ENCODE measurements at regions not wholly inside any gene's neighbourhood (a gene's known extent, or its start where the extent isn't known, plus 50 kb on each side); places are given as distances from the start of the nearest gene placed in this dataset.

DNA sequence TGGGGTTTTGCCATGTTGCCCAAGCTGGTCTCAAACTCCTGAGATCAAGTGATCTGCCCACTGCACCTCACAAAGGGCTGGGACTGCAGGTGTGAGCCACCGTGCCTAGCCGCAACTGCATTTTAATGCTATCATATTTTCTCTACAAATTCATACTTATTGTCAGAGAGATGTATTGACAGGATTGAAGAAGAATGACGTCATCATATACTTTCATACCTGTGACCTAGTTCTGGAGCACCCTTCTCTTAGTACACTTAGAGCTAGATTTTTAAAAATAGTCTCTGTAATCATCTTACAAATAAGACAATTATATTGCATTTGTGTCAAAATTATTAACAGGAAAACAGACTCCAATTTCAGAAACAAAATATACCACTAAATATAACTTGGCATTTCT lies 242.8 kb upstream of the PDZRN3 start:
- Mint-ChIP-seq H3K4me1 (ENCODE audit: low read depth, unreplicated experiment) (no peaks in the 10 kb centered on the region), H3K9me3 (ENCODE audit: unreplicated experiment) (peaks cover 1% of the 10 kb centered on the region), H3K36me3 (ENCODE audit: unreplicated experiment) (no peaks in the 10 kb centered on the region), H3K27ac (ENCODE audit: unreplicated experiment) (no peak overlapping the region), H3K4me3 (ENCODE audit: unreplicated experiment) (no peak overlapping the region), H3K27me3 (ENCODE audit: unreplicated experiment) (no peaks in the 10 kb centered on the region)
- no peak for DNase-seq
- TF ChIP-seq, protein P1, sequence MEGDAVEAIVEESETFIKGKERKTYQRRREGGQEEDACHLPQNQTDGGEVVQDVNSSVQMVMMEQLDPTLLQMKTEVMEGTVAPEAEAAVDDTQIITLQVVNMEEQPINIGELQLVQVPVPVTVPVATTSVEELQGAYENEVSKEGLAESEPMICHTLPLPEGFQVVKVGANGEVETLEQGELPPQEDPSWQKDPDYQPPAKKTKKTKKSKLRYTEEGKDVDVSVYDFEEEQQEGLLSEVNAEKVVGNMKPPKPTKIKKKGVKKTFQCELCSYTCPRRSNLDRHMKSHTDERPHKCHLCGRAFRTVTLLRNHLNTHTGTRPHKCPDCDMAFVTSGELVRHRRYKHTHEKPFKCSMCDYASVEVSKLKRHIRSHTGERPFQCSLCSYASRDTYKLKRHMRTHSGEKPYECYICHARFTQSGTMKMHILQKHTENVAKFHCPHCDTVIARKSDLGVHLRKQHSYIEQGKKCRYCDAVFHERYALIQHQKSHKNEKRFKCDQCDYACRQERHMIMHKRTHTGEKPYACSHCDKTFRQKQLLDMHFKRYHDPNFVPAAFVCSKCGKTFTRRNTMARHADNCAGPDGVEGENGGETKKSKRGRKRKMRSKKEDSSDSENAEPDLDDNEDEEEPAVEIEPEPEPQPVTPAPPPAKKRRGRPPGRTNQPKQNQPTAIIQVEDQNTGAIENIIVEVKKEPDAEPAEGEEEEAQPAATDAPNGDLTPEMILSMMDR (IDR thresholded peaks at IDR 0.05; ENCODE audit: partially characterized antibody, unreplicated experiment), result no peak

DNA sequence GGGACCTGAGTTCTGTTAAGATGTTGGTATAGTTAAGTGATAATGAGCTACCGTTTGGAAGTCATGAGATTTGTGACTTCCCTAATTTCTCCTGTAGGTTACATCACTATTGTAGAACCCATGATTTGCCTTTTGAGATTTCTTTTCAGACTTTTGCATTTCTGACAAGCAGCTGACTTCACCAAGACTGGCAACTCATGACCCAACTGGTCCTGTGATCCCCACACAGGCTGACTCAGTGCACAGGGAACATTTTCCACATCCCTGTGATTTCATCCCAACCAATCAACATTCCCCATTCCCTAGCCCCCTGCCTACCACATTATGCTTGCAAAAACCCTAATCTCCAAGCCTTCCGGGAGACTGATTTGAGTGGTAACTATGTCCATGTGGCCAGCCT lies 242.1 kb upstream of the PDZRN3 start:
- H3K4me3 Mint-ChIP-seq (ENCODE audit: unreplicated experiment), result no peak overlapping the region
- H3K36me3 Mint-ChIP-seq (ENCODE audit: unreplicated experiment), result no peaks in the 10 kb centered on the region
- H3K27ac Mint-ChIP-seq (ENCODE audit: unreplicated experiment), result no peak overlapping the region
- no peaks in the 10 kb centered on the region for H3K4me1 Mint-ChIP-seq (ENCODE audit: low read depth, unreplicated experiment)
- no peaks in the 10 kb centered on the region for H3K27me3 Mint-ChIP-seq (ENCODE audit: unreplicated experiment)
- peaks cover 1% of the 10 kb centered on the region for H3K9me3 Mint-ChIP-seq (ENCODE audit: unreplicated experiment)
- TF ChIP-seq, protein P1 (IDR thresholded peaks at IDR 0.05; ENCODE audit: partially characterized antibody, unreplicated experiment), result no peak
- no peak for DNase-seq

DNA sequence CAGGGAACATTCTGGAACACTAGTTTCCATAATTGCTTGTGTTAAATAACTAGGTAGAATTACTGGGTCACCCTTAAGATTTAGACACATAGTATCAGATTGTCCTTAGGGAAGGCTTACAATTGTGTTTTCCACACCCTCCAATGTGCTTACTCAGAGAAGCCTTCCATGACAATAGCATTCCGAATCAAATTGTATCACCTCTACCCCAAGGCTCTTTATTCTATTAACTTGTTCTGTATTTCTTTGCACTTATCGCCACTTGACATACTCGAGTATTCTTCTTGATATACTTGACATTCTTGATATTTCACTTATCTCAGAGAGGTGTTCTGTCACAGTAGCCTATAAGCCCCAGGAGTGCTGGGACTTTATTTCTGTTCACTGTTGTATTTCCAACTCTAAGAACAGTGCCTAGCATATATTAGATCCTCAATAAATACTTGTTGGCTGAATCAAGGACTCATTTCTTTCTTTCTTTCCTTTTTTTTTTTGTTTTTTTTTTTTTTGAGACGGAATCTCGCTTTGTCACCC lies 238.9 kb upstream of the PDZRN3 start:
- H3K36me3 Mint-ChIP-seq (ENCODE audit: unreplicated experiment), result no peaks in the 10 kb centered on the region
- H3K27ac Mint-ChIP-seq (ENCODE audit: unreplicated experiment), result no peak overlapping the region

DNA sequence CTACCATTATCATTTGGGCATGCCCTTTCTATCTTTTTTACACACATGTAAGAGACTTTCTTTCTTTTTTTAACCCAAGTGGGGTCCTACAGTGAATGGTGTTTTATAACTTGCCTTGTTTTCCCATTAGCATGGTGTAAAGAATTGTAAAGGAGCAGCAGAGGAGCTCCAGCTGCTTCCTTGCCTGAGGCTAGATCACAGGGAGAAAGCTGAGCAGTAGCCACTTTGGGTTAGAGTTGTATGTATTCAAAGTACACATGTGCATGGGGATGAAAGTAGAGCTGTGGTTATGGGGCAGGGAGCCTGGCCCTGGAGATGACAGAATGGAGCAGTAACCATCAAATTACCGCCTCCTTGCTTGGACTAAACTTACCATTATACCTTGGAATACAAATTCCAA lies 231.1 kb upstream of the PDZRN3 start:
- Mint-ChIP-seq H3K4me1 (ENCODE audit: low read depth, unreplicated experiment) (peaks cover 5% of the 10 kb centered on the region), H3K4me3 (ENCODE audit: unreplicated experiment) (no peak overlapping the region), H3K9me3 (ENCODE audit: unreplicated experiment) (no peaks in the 10 kb centered on the region), H3K27ac (ENCODE audit: unreplicated experiment) (no peak overlapping the region), H3K27me3 (ENCODE audit: unreplicated experiment) (peaks cover 3% of the 10 kb centered on the region), H3K36me3 (ENCODE audit: unreplicated experiment) (no peaks in the 10 kb centered on the region)
- no peak for DNase-seq
- TF ChIP-seq, protein P1 (IDR thresholded peaks at IDR 0.05; ENCODE audit: partially characterized antibody, unreplicated experiment), result no peak

More for the DNA sequence above, 238.9 kb upstream of the PDZRN3 start:
- TF ChIP-seq, protein P1 (IDR thresholded peaks at IDR 0.05; ENCODE audit: partially characterized antibody, unreplicated experiment), result no peak
- Mint-ChIP-seq H3K9me3 (ENCODE audit: unreplicated experiment) (peaks cover 1% of the 10 kb centered on the region), H3K27me3 (ENCODE audit: unreplicated experiment) (no peaks in the 10 kb centered on the region), H3K4me3 (ENCODE audit: unreplicated experiment) (no peak overlapping the region), H3K4me1 (ENCODE audit: low read depth, unreplicated experiment) (no peaks in the 10 kb centered on the region)
- DNase-seq, result no peak

DNA sequence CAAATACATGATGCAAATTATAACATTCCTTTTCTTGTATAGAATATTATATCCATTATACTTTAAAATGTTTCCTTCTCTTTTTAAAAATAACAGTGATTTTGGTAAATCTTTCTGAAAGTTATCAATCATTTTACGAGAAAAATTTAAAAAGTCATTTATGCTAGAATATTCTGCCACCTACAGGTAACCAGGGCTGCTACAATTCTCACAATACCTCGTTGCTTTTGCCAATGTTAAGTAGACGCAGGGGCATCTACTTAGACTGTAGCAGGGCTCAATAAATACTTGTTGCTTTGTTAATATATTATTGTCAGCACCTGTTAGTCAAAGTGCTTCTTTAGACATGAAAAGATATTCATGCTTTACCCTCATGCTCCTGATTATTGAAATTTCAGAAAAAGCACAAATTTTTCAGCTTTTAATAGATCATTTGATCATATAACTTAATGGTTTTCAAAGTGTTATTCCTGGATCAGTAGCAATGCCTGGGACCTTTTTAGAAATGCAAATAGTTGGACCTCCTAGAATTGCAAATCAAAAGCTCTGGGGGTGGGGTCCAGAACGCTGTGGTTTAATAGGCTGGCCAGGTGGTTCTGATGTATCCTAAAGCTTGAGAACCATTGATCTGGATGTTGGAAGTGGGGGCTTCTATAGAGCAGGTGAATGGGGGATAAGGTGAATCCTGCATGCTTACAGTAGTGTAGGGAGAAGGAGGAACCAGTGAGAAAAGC lies 223.6 kb upstream of the PDZRN3 start:
- no peak for DNase-seq
- Mint-ChIP-seq H3K36me3 (ENCODE audit: unreplicated experiment) (no peaks in the 10 kb centered on the region), H3K9me3 (ENCODE audit: unreplicated experiment) (no peaks in the 10 kb centered on the region), H3K27ac (ENCODE audit: unreplicated experiment) (no peak overlapping the region), H3K4me1 (ENCODE audit: low read depth, unreplicated experiment) (no peaks in the 10 kb centered on the region), H3K4me3 (ENCODE audit: unreplicated experiment) (no peak overlapping the region), H3K27me3 (ENCODE audit: unreplicated experiment) (no peaks in the 10 kb centered on the region)
- TF ChIP-seq, protein P1 (IDR thresholded peaks at IDR 0.05; ENCODE audit: partially characterized antibody, unreplicated experiment), result peak; percentile 80
